Effector memory CD4-positive, alpha-beta T cell (primary cell): ENCODE measurements at regions not wholly inside any gene's neighbourhood (a gene's known extent, or its start where the extent isn't known, plus 50 kb on each side); places are given as distances from the start of the nearest gene placed in this dataset.

Source experiments
- DNase-seq, 3 donors: peaks; one replicate each; pipeline ENCODE4 v3.0.0-alpha.2; 2020
- H3K27ac ChIP-seq: 2 replicates; pipeline ENCODE4 v1.7.0; 2013; ENCODE audit warnings: mild to moderate bottlenecking, low read length, moderate library complexity; ENCODE audit not compliant: insufficient read depth, poor library complexity, severe bottlenecking
- H3K27me3 ChIP-seq: replicated peaks from 2 replicates; pipeline ENCODE4 v1.7.0; 2013; ENCODE audit warnings: mild to moderate bottlenecking, low read length; ENCODE audit not compliant: insufficient read depth, control insufficient read depth, poor library complexity, severe bottlenecking
- H3K36me3 ChIP-seq: 2 replicates; pipeline ENCODE4 v1.7.0; 2013; ENCODE audit warnings: mild to moderate bottlenecking, low read length, moderate library complexity; ENCODE audit not compliant: control insufficient read depth, insufficient read depth
- H3K4me1 ChIP-seq: 2 replicates; pipeline ENCODE4 v1.7.0; 2013; ENCODE audit warnings: low read length, mild to moderate bottlenecking; ENCODE audit not compliant: control insufficient read depth, insufficient read depth, poor library complexity, severe bottlenecking
- H3K4me3 ChIP-seq: 2 replicates; pipeline ENCODE4 v1.7.0; 2013; ENCODE audit warnings: low read length, low read depth, mild to moderate bottlenecking; ENCODE audit not compliant: insufficient read depth, poor library complexity, severe bottlenecking
- H3K9me3 ChIP-seq: 2 replicates; pipeline ENCODE4 v1.7.0; 2013; ENCODE audit warnings: mild to moderate bottlenecking, low read length, moderate library complexity; ENCODE audit not compliant: control insufficient read depth

DNA sequence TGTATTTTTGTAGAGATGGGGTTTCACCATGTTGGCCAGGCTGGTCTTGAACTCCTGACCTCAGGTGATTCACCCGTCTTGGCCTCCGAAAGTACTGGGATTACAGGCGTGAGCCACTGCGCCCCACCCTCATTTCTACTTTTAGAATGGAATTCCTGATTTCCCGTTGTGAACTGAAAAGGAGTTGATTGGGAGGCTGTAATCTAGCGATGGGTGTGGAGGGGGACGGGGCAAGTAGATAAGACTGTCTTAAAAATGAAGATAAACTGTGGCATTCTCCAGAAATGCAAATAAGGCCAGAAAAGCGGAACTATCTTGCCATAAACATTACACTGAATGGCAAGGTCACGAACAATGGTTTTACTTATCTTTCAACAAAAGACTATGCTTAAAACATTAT is 135.4 kb downstream of the TRIB2 start:
- H3K27me3 ChIP-seq, result no peaks in the 10 kb centered on the region
- H3K36me3 ChIP-seq, result no peaks in the 10 kb centered on the region
- H3K27ac ChIP-seq, result no peak overlapping the region
- no peak overlapping the region for H3K4me3 ChIP-seq
- DNase-seq, result no peak
- H3K4me1 ChIP-seq, result peaks cover 18% of the 10 kb centered on the region
- no peaks in the 10 kb centered on the region for H3K9me3 ChIP-seq

DNA sequence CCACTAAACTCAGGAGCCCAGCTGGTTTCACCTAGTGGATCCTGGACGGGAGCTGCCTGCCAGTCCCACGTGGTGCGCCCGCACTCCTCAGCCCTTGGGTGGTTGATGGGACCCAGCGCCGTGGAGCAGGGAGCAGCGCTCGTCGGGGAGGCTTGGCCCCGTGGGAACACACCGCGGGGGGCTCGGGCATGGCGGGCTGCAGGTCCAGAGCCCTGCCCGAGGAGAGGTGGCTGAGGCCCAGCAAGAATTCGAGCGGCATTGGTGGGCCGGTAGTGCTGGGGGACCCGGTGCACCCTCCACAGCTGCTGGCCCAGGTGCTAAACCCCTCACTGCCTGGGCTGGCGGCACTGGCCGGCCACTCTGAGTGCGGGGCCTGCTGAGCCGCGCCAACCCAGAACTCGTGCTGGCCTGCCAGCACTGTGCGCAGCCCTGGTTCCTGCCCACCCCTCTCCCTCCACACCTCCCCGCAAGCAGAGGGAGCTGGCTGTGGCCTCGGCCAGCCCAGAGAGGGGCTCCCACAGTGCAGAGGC is 137.3 kb downstream of the TRIB2 start:
- Histone ChIP-seq H3K9me3 (no peaks in the 10 kb centered on the region), H3K4me1 (peaks cover 36% of the 10 kb centered on the region), H3K27ac (no peak overlapping the region), H3K27me3 (no peaks in the 10 kb centered on the region), H3K36me3 (no peaks in the 10 kb centered on the region), H3K4me3 (no peak overlapping the region)
- DNase-seq, result no peak

DNA sequence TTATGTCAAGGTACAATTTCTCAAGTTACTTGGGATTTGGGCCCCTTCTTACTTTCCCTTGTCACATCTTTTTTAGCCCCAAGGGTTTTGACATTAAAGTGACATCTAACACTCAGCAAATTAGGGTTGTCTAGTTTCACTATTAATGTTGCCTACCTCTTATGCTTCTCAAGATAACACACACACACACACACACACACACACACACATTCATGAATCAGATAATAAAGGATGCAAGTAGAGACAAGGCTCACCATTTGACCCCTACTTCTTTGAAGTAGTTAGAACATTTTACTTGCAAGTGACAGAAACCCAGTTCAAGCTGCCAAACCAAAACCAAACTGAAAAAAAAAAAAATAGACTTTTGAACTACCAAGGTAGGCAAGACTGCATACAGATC is 138.8 kb downstream of the TRIB2 start:
- H3K27ac ChIP-seq, result no peak overlapping the region
- no peaks in the 10 kb centered on the region for H3K9me3 ChIP-seq
- no peaks in the 10 kb centered on the region for H3K36me3 ChIP-seq
- H3K27me3 ChIP-seq, result no peaks in the 10 kb centered on the region
- no peak for DNase-seq
- H3K4me3 ChIP-seq, result no peak overlapping the region
- H3K4me1 ChIP-seq, result peaks cover 36% of the 10 kb centered on the region

DNA sequence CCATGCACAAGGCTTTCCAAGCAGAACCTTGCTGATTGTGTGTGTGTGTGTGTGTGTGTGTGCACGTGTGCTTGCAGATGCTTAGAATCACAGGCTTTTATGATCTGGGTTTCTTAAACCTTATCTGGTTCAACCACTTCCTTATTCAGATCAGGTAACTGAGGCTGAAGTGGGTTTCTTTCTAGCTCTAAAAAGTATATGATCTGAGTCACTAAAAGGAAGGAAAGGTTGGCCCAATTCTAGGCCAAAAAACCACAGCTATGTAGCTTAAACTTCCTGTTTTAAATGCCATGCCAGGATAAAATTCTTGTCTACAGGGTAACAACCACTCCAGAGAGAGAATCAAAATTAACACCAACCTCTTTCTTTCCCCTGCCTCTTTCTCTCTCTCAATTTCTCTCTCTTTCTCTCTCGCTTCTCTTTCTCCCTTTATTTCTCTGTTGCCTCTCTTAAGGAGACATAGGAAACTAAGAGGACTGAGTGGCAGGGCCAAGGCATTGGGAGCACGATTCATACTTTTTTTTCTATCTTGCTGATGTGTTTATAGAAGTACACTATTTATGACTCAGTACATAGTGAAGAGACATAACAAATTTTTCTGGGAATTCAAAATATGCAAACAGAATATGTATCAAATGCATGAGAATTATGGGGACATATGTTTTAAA is 140.3 kb downstream of the TRIB2 start:
- Histone ChIP-seq H3K27ac (peak overlapping the region; percentile 17), H3K36me3 (no peaks in the 10 kb centered on the region), H3K4me3 (no peak overlapping the region), H3K27me3 (no peaks in the 10 kb centered on the region), H3K9me3 (no peaks in the 10 kb centered on the region), H3K4me1 (peaks cover 43% of the 10 kb centered on the region)
- DNase-seq, result peak in 2 of 3 donors; percentile 6 to 9

DNA sequence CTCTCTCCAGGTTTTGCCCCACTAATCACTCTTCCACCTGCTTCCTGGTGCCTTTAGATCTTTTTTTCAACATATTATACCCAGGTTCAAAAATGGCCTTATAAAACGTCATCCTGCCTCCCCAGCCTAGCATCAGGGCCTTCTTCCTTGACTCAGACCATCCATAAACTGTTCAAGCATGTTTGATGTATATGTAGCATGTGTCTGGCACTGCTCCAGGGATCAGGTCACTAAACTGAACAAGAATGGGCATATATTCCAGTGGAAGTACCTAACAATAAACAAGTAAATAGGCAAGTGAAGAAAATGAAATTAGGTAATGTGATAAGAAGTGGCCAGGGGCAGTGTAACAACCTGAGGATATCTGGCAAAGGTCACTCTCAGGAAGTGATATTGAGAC is 141.2 kb downstream of the TRIB2 start:
- Histone ChIP-seq H3K27me3 (no peaks in the 10 kb centered on the region), H3K4me3 (no peak overlapping the region), H3K36me3 (no peaks in the 10 kb centered on the region), H3K9me3 (no peaks in the 10 kb centered on the region), H3K4me1 (peaks cover 43% of the 10 kb centered on the region), H3K27ac (no peak overlapping the region)
- no peak for DNase-seq

DNA sequence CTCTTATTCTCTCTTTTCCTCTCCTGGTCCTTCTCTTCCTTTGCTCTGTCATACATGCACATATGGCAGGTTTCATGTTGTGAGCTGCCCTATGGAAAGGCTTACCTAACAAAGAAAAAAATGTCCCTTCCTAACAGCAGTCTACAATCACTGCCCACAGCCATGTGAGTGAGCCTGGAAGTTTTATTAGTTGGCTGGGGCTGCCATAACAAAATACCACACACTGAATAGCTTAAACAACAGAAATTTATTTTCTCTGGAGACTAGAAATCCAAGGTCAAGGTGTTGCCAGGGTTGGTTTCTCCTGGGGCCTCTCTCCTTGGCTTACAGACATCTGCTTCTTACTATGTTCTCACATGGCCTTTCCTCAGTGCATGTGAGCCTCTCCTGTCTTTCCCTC is 142.1 kb downstream of the TRIB2 start:
- no peak overlapping the region for H3K4me3 ChIP-seq
- H3K9me3 ChIP-seq, result peaks cover 1% of the 10 kb centered on the region
- DNase-seq, result no peak
- H3K27ac ChIP-seq, result no peak overlapping the region
- H3K4me1 ChIP-seq, result peaks cover 43% of the 10 kb centered on the region
- H3K36me3 ChIP-seq, result no peaks in the 10 kb centered on the region
- H3K27me3 ChIP-seq, result no peaks in the 10 kb centered on the region

DNA sequence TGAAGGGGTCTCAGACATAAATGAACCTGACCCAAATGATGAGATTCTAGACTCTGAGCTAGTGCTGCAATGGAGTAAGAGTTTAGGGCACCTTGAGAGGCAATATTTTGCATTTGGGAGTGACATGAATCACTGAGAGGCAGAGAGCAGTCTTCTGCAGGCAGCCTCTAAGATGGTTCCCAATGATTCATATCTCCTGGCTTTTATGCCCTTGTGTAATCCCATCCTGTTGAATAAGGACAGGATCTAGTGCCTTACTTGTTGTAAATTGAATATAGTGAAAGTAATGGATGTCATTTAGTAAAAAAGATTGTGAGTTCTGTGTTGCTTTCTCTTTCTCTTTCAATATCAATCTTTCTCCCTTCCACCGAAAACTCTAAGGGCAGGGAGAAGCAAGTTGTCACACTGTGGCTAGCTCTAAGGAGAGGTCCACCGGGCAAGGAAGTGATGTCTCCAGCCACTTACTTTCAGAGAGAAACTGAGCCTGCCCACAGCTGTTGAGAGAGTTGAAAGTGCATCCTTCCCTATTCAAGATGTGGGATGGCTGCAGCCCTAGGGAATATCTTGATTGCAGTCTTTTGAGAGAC is 144.7 kb downstream of the TRIB2 start:
- DNase-seq, result no peak
- H3K36me3 ChIP-seq, result no peaks in the 10 kb centered on the region
- peaks cover 31% of the 10 kb centered on the region for H3K4me1 ChIP-seq
- H3K4me3 ChIP-seq, result no peak overlapping the region
- H3K9me3 ChIP-seq, result peaks cover 3% of the 10 kb centered on the region
- no peaks in the 10 kb centered on the region for H3K27me3 ChIP-seq
- no peak overlapping the region for H3K27ac ChIP-seq

DNA sequence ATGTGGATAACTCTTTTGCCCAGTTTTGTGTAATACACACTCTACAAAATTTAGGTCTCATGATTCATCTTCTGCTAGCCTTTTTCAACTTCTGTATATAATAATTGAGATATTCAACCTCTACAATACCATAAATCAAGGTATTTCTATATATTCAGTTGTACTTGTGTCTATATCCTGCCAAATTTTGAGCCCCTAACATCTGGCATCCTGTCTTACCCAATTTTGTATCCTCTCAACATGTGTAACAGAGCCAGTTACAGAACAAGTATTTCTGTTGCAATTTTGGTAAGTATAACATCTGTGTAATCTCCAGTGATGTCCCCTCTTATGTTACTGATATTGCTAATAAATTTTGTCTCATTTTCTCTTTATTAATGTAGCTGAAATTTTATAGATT is 145.8 kb downstream of the TRIB2 start:
- Histone ChIP-seq H3K4me3 (no peak overlapping the region), H3K27ac (no peak overlapping the region), H3K27me3 (no peaks in the 10 kb centered on the region), H3K36me3 (no peaks in the 10 kb centered on the region), H3K9me3 (peaks cover 3% of the 10 kb centered on the region), H3K4me1 (peaks cover 22% of the 10 kb centered on the region)
- DNase-seq, result no peak

DNA sequence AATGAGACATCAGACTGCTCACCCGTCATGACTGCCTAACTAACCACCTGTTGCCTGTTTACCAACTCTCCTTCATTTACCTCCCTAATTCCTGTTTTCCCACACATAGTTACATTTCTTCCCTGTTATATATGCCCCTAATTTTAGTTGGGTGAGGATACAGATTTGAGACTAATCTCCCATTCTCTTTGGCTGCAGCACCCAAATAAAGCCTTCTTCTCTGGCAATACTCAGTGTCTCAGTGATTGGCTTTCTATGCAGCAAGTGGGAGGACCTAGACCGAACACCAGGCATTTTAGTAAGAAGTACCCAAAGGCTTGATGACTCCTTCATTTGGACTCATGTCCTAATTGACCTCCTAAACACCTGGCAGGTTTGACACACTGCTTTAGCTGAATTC is 147.2 kb downstream of the TRIB2 start:
- Histone ChIP-seq H3K36me3 (no peaks in the 10 kb centered on the region), H3K27ac (no peak overlapping the region), H3K4me3 (no peak overlapping the region), H3K4me1 (peaks cover 9% of the 10 kb centered on the region), H3K9me3 (peaks cover 3% of the 10 kb centered on the region), H3K27me3 (no peaks in the 10 kb centered on the region)
- no peak for DNase-seq

DNA sequence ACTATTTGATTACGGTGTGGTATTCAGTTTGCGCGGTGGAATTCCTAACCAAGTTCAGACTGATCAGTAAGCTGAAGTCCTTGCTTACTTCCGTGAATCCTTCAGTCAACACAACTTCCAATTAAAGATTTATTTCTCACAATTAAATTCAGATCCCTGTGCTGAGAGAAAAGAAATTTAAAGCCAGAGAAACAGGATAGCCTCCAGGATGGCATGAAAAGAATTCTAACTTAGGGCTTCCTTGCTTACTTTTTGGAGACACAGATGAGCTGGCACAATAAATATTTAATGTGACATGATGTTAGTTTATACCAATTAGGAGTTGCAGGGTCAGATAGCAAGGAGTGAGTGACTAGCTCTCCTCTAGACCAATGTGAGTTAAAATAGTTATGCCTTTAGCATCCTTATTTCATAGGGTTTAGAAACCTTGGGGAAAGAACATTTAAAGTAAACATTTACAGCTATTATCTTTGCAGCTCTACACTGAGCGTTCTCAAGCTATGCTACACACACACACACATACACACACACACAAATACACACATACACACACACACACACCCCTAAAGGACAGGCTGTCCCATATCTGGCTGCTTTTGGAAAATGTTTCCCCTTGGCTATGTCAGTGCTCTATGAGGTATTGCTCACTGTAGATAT is 151.0 kb downstream of the TRIB2 start:
- peaks cover 3% of the 10 kb centered on the region for H3K9me3 ChIP-seq
- DNase-seq, result no peak

More for the DNA sequence above, 151.0 kb downstream of the TRIB2 start:
- Histone ChIP-seq H3K27me3 (no peaks in the 10 kb centered on the region), H3K36me3 (no peaks in the 10 kb centered on the region), H3K27ac (no peak overlapping the region), H3K4me3 (no peak overlapping the region), H3K4me1 (no peaks in the 10 kb centered on the region)
